GM12878 (cell line): ENCODE measurements at regions not wholly inside any gene's neighbourhood (a gene's known extent, or its start where the extent isn't known, plus 50 kb on each side); places are given as distances from the start of the nearest gene placed in this dataset.

Experiments used
- ATAC-seq: fragments of 200-7000 bp; cut with Tn5 transposase; 3 replicates; pipeline ENCODE4 v1.9.1; 2020; ENCODE audit warnings: mild to moderate bottlenecking, moderate library complexity
- BruUV-seq: library from RNA; stranded (reverse); fragments of 400-500 nt; replicated peaks from 2 replicates; lab custom pipeline; 2021; lab: Mats Ljungman, UMichigan
- CTCF ChIA-PET: fragments of 300-600 bp; sonication (Branson Sonifier 250); formaldehyde crosslinking; extraction: SDS; loops from one replicate; lab custom pipeline; 2021; ENCODE audit warnings: inconsistent platforms; lab: Yijun Ruan, JAX
- POLR2A ChIA-PET: fragments of 350-600 bp; formaldehyde crosslinking; extraction: SDS; loops from one replicate; lab custom pipeline; 2021; ENCODE audit warnings: inconsistent platforms; lab: Charles Lee
- RAD21 ChIA-PET: fragments of 300-600 bp; sonication (Branson Sonifier 250); formaldehyde crosslinking; loops from one replicate; lab custom pipeline; 2023; ENCODE audit warnings: antibody characterized with exemption; ENCODE audit not compliant: unreplicated experiment; lab: Charles Lee
- SMC1A ChIA-PET: fragments of 300-600 bp; sonication (Branson Sonifier 250); formaldehyde crosslinking; loops from one replicate; lab custom pipeline; 2023; ENCODE audit not compliant: unreplicated experiment, uncharacterized antibody; lab: Charles Lee
- DNase-seq: peaks from one replicate; pipeline ENCODE4 v3.0.0-alpha.2; 2011; ENCODE audit warnings: low read depth, low spot score
- FAIRE-seq: peaks from 3 replicates; lab custom pipeline; 2011; peaks lifted over from hg19 to GRCh38; lab: Jason Lieb, UNC
- H2AFZ ChIP-seq: 2 replicates; pipeline ENCODE4 v1.6.0; 2011; ENCODE audit warnings: low read depth, low read length, control low read depth; ENCODE audit not compliant: control insufficient read depth
- H3K27ac ChIP-seq: 2 replicates; pipeline ENCODE4 v1.5.1; 2011; ENCODE audit warnings: control low read depth; ENCODE audit not compliant: control insufficient read depth, insufficient read depth
- H3K27me3 ChIP-seq, 2 experiments: replicated peaks in 1 of 2; 2 replicates each; pipeline versions ENCODE4 v1.6.0 to v1.6.1; 2011; ENCODE audit warnings: low read length in 1 of 2; ENCODE audit not compliant: control insufficient read depth in 2 of 2, insufficient read depth in 2 of 2
- H3K36me3 ChIP-seq, 2 experiments: 2 replicates each; pipeline ENCODE4 v1.5.1; 2011; ENCODE audit warnings: low read length in 1 of 2; ENCODE audit not compliant: control insufficient read depth in 2 of 2, insufficient read depth in 2 of 2
- H3K4me1 ChIP-seq: 2 replicates; pipeline ENCODE4 v1.6.1; 2011; ENCODE audit warnings: mild to moderate bottlenecking, low read length, moderate library complexity, mixed read lengths; ENCODE audit not compliant: control insufficient read depth, insufficient read depth
- H3K4me2 ChIP-seq: 2 replicates; pipeline ENCODE4 v1.6.0; 2011; ENCODE audit warnings: control low read depth; ENCODE audit not compliant: control insufficient read depth, insufficient read depth
- H3K4me3 ChIP-seq: fragments of 200-600 bp; sonication (generic); 2 replicates; pipeline ENCODE4 v1.5.1; 2016
- H3K79me2 ChIP-seq: 2 replicates; pipeline ENCODE4 v1.6.0; 2011; ENCODE audit warnings: low read length; ENCODE audit not compliant: control insufficient read depth, insufficient read depth
- H3K9ac ChIP-seq: 2 replicates; pipeline ENCODE4 v1.8.0; 2011; ENCODE audit warnings: low read length, control low read depth, mixed read lengths; ENCODE audit not compliant: control insufficient read depth, insufficient read depth
- H3K9me3 ChIP-seq: replicated peaks from 3 replicates; pipeline ENCODE4 v1.5.1; 2011; ENCODE audit warnings: mild to moderate bottlenecking, low read length; ENCODE audit not compliant: control insufficient read depth, insufficient read depth
- H4K20me1 ChIP-seq: 2 replicates; pipeline ENCODE4 v1.6.0; 2011; ENCODE audit not compliant: control insufficient read depth, insufficient read depth
- ATF7 ChIP-seq: fragments of 450-650 bp; IDR thresholded peaks from 2 replicates; pipeline ENCODE4 v1.6.1; 2016; ENCODE audit warnings: low read depth, mild to moderate bottlenecking
- BACH1 ChIP-seq: fragments of 450-650 bp; IDR thresholded peaks from 2 replicates; pipeline ENCODE4 v1.6.1; 2017; ENCODE audit warnings: mild to moderate bottlenecking, borderline replicate concordance
- FOS ChIP-seq: IDR thresholded peaks from 3 replicates; pipeline ENCODE4 v1.6.1; 2011; ENCODE audit warnings: borderline replicate concordance; ENCODE audit not compliant: insufficient read length; ENCODE audit errors: extremely low read depth
- HDAC6 ChIP-seq: fragments of 200-600 bp; sonication (generic); IDR thresholded peaks from one replicate; pipeline ENCODE4 v1.8.0; 2017; ENCODE audit warnings: antibody characterized with exemption; ENCODE audit not compliant: unreplicated experiment
- MTA3 ChIP-seq: IDR thresholded peaks from 2 replicates; pipeline ENCODE4 v1.6.1; 2012; ENCODE audit warnings: low read length, inconsistent platforms, borderline replicate concordance
- NFYA ChIP-seq: IDR thresholded peaks from 2 replicates; pipeline ENCODE4 v1.6.1; 2011; ENCODE audit warnings: low read depth, mild to moderate bottlenecking, low read length, improper control_type of control experiment, borderline replicate concordance
- PML ChIP-seq: IDR thresholded peaks from 2 replicates; pipeline ENCODE4 v1.6.1; 2012; ENCODE audit warnings: low read length, inconsistent platforms
- RAD21 ChIP-seq: IDR thresholded peaks from 2 replicates; pipeline ENCODE4 v1.6.1; 2011; ENCODE audit warnings: mild to moderate bottlenecking, low read depth, low read length, moderate library complexity; ENCODE audit not compliant: insufficient read depth
- RFX5 ChIP-seq: IDR thresholded peaks from 2 replicates; pipeline ENCODE4 v1.6.1; 2011; ENCODE audit warnings: low read depth, low read length, improper control_type of control experiment
- SMAD5 ChIP-seq: IDR thresholded peaks from 2 replicates; pipeline ENCODE4 v1.6.1; 2016; ENCODE audit warnings: antibody characterized with exemption, low read depth
- SMC3 ChIP-seq: IDR thresholded peaks from 2 replicates; pipeline ENCODE4 v1.6.1; 2011; ENCODE audit warnings: low read length, improper control_type of control experiment, borderline replicate concordance
- TCF12 ChIP-seq: IDR thresholded peaks from 2 replicates; pipeline ENCODE4 v1.6.1; 2011; ENCODE audit warnings: low read depth, mild to moderate bottlenecking, low read length
- TCF3 ChIP-seq: IDR thresholded peaks from 2 replicates; pipeline ENCODE4 v1.6.1; 2012; ENCODE audit warnings: low read depth, mild to moderate bottlenecking, low read length, borderline replicate concordance; ENCODE audit not compliant: insufficient read depth
- ZNF207 ChIP-seq: fragments of 450-650 bp; IDR thresholded peaks from 2 replicates; pipeline ENCODE4 v1.6.1; 2014; ENCODE audit warnings: antibody characterized with exemption, mild to moderate bottlenecking, borderline replicate concordance
- WGBS: methylation state at CpG from one replicate; pipeline ENCODE4 v1.1.6; 2016; ENCODE audit warnings: low lambda C conversion rate; ENCODE audit not compliant: insufficient replicate concordance, insufficient coverage; ENCODE audit errors: missing lambda C conversion rate; 5-methylcytosine and 5-hydroxymethylcytosine counted together
- in situ Hi-C: fragments of 300-500 bp; cut with MboI; formaldehyde crosslinking; loops from 9 replicates; pipeline ENCODE4 v1.14.3; 2018; ENCODE audit warnings: mixed read lengths
- intact Hi-C: fragments of 100-400 bp; cut with micrococcal nuclease; formaldehyde crosslinking; loops from one replicate; pipeline ENCODE4 v1.14.2; 2022; ENCODE audit not compliant: unreplicated experiment
- TF ChIP-seq, protein P1 (sequence below): fragments of 450-650 bp; IDR thresholded peaks from 2 replicates; pipeline ENCODE4 v1.6.1; 2016; ENCODE audit warnings: mild to moderate bottlenecking
- TF ChIP-seq, protein P2 (sequence below): fragments of 450-650 bp; IDR thresholded peaks from 2 replicates; pipeline ENCODE4 v1.6.1; 2018; ENCODE audit warnings: borderline replicate concordance, mild to moderate bottlenecking; ENCODE audit not compliant: partially characterized antibody
- TF ChIP-seq, protein P3 (sequence below): fragments of 450-650 bp; IDR thresholded peaks from 2 replicates; pipeline ENCODE4 v1.6.1; 2016; ENCODE audit warnings: mild to moderate bottlenecking, moderate library complexity, borderline replicate concordance
- TF ChIP-seq, protein P4 (sequence below): IDR thresholded peaks from 2 replicates; pipeline ENCODE4 v1.6.1; 2011; ENCODE audit warnings: low read depth, mild to moderate bottlenecking, low read length, moderate library complexity, borderline replicate concordance; ENCODE audit errors: extremely low read depth

DNA sequence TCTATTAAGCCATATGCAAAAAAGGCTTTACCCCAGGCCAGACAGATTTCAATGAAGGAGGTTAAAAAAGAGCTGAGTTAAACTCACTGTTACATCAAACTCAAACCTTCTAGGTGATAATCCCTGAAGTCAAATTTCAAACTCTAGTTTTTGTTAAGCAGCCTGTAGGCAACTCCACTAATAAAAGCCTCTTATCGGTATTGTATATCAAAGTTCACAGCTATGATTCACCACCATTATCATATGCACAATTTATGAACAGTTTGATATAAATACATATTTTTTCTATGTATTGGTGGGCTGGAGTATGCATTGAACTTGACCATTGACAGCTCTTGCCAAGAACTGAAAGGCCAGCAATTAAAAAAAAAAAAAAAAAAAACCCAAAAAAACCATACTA lies 308.2 kb downstream of the BTBD3 start:
- 4% methylated on average over 1 of the region's 1 CpG for WGBS
- ChIA-PET POLR2A (no interaction called here), CTCF (no interaction called here), SMC1A (no interaction called here), RAD21 (no interaction called here)
- Histone ChIP-seq H3K4me2 (no peak overlapping the region), H3K4me3 (no peak overlapping the region), H3K9ac (no peak overlapping the region), H3K27ac (no peak overlapping the region), H3K9me3 (no peaks in the 10 kb centered on the region), H4K20me1 (no peaks in the 10 kb centered on the region), H2AFZ (no peak overlapping the region), H3K27me3 (no peaks in the 10 kb centered on the region), H3K79me2 (no peaks in the 10 kb centered on the region), H3K4me1 (no peaks in the 10 kb centered on the region), H3K36me3 (no peaks in the 10 kb centered on the region)
- in situ Hi-C loops (no loop called here), intact Hi-C loops (no loop called here)
- DNase-seq (no peak), ATAC-seq (no peak), FAIRE-seq (no peak)
- no TSS peak for BruUV-seq
- TF ChIP-seq TCF3 (no peak), RFX5 (no peak), ZNF207 (no peak), HDAC6 (no peak), PML (no peak), RAD21 (no peak), BACH1 (no peak), ATF7 (no peak), SMC3 (no peak), TCF12 (no peak), SMAD5 (no peak), NFYA (no peak), FOS (no peak), MTA3 (no peak)
- TF ChIP-seq, protein P1, sequence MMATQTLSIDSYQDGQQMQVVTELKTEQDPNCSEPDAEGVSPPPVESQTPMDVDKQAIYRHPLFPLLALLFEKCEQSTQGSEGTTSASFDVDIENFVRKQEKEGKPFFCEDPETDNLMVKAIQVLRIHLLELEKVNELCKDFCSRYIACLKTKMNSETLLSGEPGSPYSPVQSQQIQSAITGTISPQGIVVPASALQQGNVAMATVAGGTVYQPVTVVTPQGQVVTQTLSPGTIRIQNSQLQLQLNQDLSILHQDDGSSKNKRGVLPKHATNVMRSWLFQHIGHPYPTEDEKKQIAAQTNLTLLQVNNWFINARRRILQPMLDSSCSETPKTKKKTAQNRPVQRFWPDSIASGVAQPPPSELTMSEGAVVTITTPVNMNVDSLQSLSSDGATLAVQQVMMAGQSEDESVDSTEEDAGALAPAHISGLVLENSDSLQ = no peak
- TF ChIP-seq, protein P2, sequence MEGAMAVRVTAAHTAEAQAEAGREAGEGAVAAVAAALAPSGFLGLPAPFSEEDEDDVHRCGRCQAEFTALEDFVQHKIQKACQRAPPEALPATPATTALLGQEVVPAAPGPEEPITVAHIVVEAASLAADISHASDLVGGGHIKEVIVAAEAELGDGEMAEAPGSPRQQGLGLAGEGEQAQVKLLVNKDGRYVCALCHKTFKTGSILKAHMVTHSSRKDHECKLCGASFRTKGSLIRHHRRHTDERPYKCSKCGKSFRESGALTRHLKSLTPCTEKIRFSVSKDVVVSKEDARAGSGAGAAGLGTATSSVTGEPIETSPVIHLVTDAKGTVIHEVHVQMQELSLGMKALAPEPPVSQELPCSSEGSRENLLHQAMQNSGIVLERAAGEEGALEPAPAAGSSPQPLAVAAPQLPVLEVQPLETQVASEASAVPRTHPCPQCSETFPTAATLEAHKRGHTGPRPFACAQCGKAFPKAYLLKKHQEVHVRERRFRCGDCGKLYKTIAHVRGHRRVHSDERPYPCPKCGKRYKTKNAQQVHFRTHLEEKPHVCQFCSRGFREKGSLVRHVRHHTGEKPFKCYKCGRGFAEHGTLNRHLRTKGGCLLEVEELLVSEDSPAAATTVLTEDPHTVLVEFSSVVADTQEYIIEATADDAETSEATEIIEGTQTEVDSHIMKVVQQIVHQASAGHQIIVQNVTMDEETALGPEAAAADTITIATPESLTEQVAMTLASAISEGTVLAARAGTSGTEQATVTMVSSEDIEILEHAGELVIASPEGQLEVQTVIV = no peak
- TF ChIP-seq, protein P3, sequence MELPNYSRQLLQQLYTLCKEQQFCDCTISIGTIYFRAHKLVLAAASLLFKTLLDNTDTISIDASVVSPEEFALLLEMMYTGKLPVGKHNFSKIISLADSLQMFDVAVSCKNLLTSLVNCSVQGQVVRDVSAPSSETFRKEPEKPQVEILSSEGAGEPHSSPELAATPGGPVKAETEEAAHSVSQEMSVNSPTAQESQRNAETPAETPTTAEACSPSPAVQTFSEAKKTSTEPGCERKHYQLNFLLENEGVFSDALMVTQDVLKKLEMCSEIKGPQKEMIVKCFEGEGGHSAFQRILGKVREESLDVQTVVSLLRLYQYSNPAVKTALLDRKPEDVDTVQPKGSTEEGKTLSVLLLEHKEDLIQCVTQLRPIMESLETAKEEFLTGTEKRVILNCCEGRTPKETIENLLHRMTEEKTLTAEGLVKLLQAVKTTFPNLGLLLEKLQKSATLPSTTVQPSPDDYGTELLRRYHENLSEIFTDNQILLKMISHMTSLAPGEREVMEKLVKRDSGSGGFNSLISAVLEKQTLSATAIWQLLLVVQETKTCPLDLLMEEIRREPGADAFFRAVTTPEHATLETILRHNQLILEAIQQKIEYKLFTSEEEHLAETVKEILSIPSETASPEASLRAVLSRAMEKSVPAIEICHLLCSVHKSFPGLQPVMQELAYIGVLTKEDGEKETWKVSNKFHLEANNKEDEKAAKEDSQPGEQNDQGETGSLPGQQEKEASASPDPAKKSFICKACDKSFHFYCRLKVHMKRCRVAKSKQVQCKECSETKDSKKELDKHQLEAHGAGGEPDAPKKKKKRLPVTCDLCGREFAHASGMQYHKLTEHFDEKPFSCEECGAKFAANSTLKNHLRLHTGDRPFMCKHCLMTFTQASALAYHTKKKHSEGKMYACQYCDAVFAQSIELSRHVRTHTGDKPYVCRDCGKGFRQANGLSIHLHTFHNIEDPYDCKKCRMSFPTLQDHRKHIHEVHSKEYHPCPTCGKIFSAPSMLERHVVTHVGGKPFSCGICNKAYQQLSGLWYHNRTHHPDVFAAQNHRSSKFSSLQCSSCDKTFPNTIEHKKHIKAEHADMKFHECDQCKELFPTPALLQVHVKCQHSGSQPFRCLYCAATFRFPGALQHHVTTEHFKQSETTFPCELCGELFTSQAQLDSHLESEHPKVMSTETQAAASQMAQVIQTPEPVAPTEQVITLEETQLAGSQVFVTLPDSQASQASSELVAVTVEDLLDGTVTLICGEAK = no peak
- TF ChIP-seq, protein P4, sequence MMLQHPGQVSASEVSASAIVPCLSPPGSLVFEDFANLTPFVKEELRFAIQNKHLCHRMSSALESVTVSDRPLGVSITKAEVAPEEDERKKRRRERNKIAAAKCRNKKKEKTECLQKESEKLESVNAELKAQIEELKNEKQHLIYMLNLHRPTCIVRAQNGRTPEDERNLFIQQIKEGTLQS = no peak
